Astrocyte (in vitro differentiated cells and primary cell): ENCODE measurements at regions not wholly inside any gene's neighbourhood (a gene's known extent, or its start where the extent isn't known, plus 50 kb on each side); places are given as distances from the start of the nearest gene placed in this dataset.
A peak's percentile ranks its signal among the peaks of the same experiment; 100 is the strongest.

Experiments used
- DNase-seq: peaks from one replicate; pipeline ENCODE4 v3.0.0-alpha.2; 2010; ENCODE audit warnings: low read depth
- FAIRE-seq: peaks from 2 replicates; lab custom pipeline; 2011; peaks lifted over from hg19 to GRCh38; lab: Jason Lieb, UNC
- H2AFZ ChIP-seq: 2 replicates; pipeline ENCODE4 v1.6.0; 2012; ENCODE audit warnings: low read depth, low read length, inconsistent platforms
- H3K27ac ChIP-seq: 2 replicates; pipeline ENCODE4 v1.5.1; 2011; ENCODE audit warnings: low read depth, low read length, inconsistent platforms
- H3K27me3 ChIP-seq: 2 replicates; pipeline ENCODE4 v1.6.0; 2011; ENCODE audit warnings: low read length, inconsistent platforms; ENCODE audit not compliant: insufficient read depth
- H3K36me3 ChIP-seq: 2 replicates; pipeline ENCODE4 v1.5.1; 2011; ENCODE audit warnings: low read length, inconsistent platforms; ENCODE audit not compliant: insufficient read depth
- H3K4me1 ChIP-seq: 2 replicates; pipeline ENCODE4 v1.5.1; 2011; ENCODE audit warnings: low read length, inconsistent platforms; ENCODE audit not compliant: insufficient read depth
- H3K4me2 ChIP-seq: 2 replicates; pipeline ENCODE4 v1.6.0; 2012; ENCODE audit warnings: low read length, inconsistent platforms
- H3K4me3 ChIP-seq: 2 replicates; pipeline ENCODE4 v1.5.1; 2011; ENCODE audit warnings: low read depth, mild to moderate bottlenecking, low read length, inconsistent platforms; ENCODE audit not compliant: insufficient read depth
- H3K79me2 ChIP-seq: 2 replicates; pipeline ENCODE4 v1.6.0; 2012; ENCODE audit warnings: mild to moderate bottlenecking, low read length, inconsistent platforms; ENCODE audit not compliant: insufficient read depth
- H3K9ac ChIP-seq: 2 replicates; pipeline ENCODE4 v1.6.0; 2012; ENCODE audit warnings: mild to moderate bottlenecking, low read length, inconsistent platforms
- H3K9me3 ChIP-seq: 2 replicates; pipeline ENCODE4 v1.5.1; 2012; ENCODE audit warnings: low read depth, mild to moderate bottlenecking, low read length, inconsistent platforms; ENCODE audit not compliant: insufficient read depth
- H4K20me1 ChIP-seq: 2 replicates; pipeline ENCODE4 v1.6.0; 2012; ENCODE audit warnings: low read length, inconsistent platforms; ENCODE audit not compliant: insufficient read depth
- H3K27ac Mint-ChIP-seq: one replicate; pipeline ENCODE4 v1.8.0; 2021; ENCODE audit warnings: mild to moderate bottlenecking, mixed read lengths; ENCODE audit not compliant: unreplicated experiment
- H3K27me3 Mint-ChIP-seq: one replicate; pipeline ENCODE4 v1.8.0; 2021; ENCODE audit warnings: low read depth, mixed read lengths; ENCODE audit not compliant: unreplicated experiment
- H3K36me3 Mint-ChIP-seq: one replicate; pipeline ENCODE4 v1.8.0; 2021; ENCODE audit warnings: low read depth, mixed read lengths; ENCODE audit not compliant: unreplicated experiment
- H3K4me1 Mint-ChIP-seq: one replicate; pipeline ENCODE4 v1.8.0; 2021; ENCODE audit warnings: low read depth, mixed read lengths; ENCODE audit not compliant: unreplicated experiment
- H3K4me3 Mint-ChIP-seq: one replicate; pipeline ENCODE4 v1.8.0; 2021; ENCODE audit warnings: mild to moderate bottlenecking, moderate library complexity, mixed read lengths; ENCODE audit not compliant: unreplicated experiment
- H3K9me3 Mint-ChIP-seq: one replicate; pipeline ENCODE4 v1.8.0; 2021; ENCODE audit warnings: mild to moderate bottlenecking, mixed read lengths; ENCODE audit not compliant: unreplicated experiment
- CTCF ChIP-seq: IDR thresholded peaks from 2 replicates; pipeline ENCODE4 v1.5.1; 2011; ENCODE audit warnings: low read depth, mild to moderate bottlenecking, inconsistent platforms, low read length, moderate library complexity; ENCODE audit not compliant: insufficient read depth
- EZH2 ChIP-seq: IDR thresholded peaks from 2 replicates; pipeline ENCODE4 v1.6.1; 2012; ENCODE audit warnings: mild to moderate bottlenecking, low read length, inconsistent platforms; ENCODE audit not compliant: insufficient read depth

- Mint-ChIP-seq H3K9me3 (no peaks in the 10 kb centered on the region), H3K36me3 (peaks cover 6% of the 10 kb centered on the region), H3K27ac (no peak overlapping the region)
These were observed 80.7 kb downstream of the FRMPD3 start for GRCh38 chrX:107530141-107530540.

GRCh38 chrX:107537815-107538214, 88.4 kb downstream of the FRMPD3 start:
- TF ChIP-seq EZH2 (no peak), CTCF (peak; percentile 30)
- peaks cover 10% of the 10 kb centered on the region for H3K4me1 Mint-ChIP-seq
- H3K27me3 Mint-ChIP-seq: no peaks in the 10 kb centered on the region
- Histone ChIP-seq H3K79me2 (no peaks in the 10 kb centered on the region), H3K36me3 (no peaks in the 10 kb centered on the region), H3K4me3 (no peak overlapping the region), H3K27me3 (no peaks in the 10 kb centered on the region), H2AFZ (no peak overlapping the region), H3K9me3 (no peaks in the 10 kb centered on the region), H4K20me1 (no peaks in the 10 kb centered on the region), H3K4me1 (no peaks in the 10 kb centered on the region), H3K9ac (no peak overlapping the region), H3K27ac (no peak overlapping the region), H3K4me2 (no peak overlapping the region)
- FAIRE-seq (peak; percentile 94), DNase-seq (peak; percentile 16)
- no peak overlapping the region for H3K4me3 Mint-ChIP-seq
- H3K36me3 Mint-ChIP-seq: no peaks in the 10 kb centered on the region
- no peak overlapping the region for H3K27ac Mint-ChIP-seq
- no peaks in the 10 kb centered on the region for H3K9me3 Mint-ChIP-seq

More at GRCh38 chrX:107530141-107530540, 80.7 kb downstream of the FRMPD3 start:
- H3K27me3 Mint-ChIP-seq: peaks cover 4% of the 10 kb centered on the region
- Histone ChIP-seq H2AFZ (no peak overlapping the region), H3K9ac (no peak overlapping the region), H3K27me3 (peaks cover 3% of the 10 kb centered on the region), H3K4me3 (no peak overlapping the region), H4K20me1 (no peaks in the 10 kb centered on the region), H3K27ac (no peak overlapping the region), H3K4me1 (no peaks in the 10 kb centered on the region), H3K9me3 (no peaks in the 10 kb centered on the region), H3K4me2 (no peak overlapping the region), H3K36me3 (no peaks in the 10 kb centered on the region), H3K79me2 (no peaks in the 10 kb centered on the region)
- H3K4me1 Mint-ChIP-seq: no peaks in the 10 kb centered on the region
- DNase-seq (no peak), FAIRE-seq (no peak)
- no peak overlapping the region for H3K4me3 Mint-ChIP-seq
- TF ChIP-seq CTCF: no peak
- no peak for TF ChIP-seq EZH2

GRCh38 chrX:107541244-107541643, 87.1 kb upstream of the PRPS1 start:
- Mint-ChIP-seq H3K36me3 (no peaks in the 10 kb centered on the region), H3K27ac (no peak overlapping the region), H3K9me3 (no peaks in the 10 kb centered on the region), H3K4me3 (no peak overlapping the region), H3K4me1 (peaks cover 13% of the 10 kb centered on the region), H3K27me3 (no peaks in the 10 kb centered on the region)
- Histone ChIP-seq H3K9ac (no peak overlapping the region), H3K4me2 (no peak overlapping the region), H3K4me3 (no peak overlapping the region), H3K79me2 (no peaks in the 10 kb centered on the region), H3K27ac (no peak overlapping the region), H3K27me3 (no peaks in the 10 kb centered on the region), H2AFZ (no peak overlapping the region), H3K36me3 (no peaks in the 10 kb centered on the region), H3K9me3 (no peaks in the 10 kb centered on the region), H3K4me1 (no peaks in the 10 kb centered on the region), H4K20me1 (no peaks in the 10 kb centered on the region)
- peak; percentile 12 for DNase-seq
- peak; percentile 98 for FAIRE-seq
- TF ChIP-seq CTCF (no peak), EZH2 (no peak)
